ENCODE measurements at regions not wholly inside any gene's neighbourhood (a gene's known extent, or its start where the extent isn't known, plus 50 kb on each side); places are given as distances from the start of the nearest gene placed in this dataset.

DNA sequence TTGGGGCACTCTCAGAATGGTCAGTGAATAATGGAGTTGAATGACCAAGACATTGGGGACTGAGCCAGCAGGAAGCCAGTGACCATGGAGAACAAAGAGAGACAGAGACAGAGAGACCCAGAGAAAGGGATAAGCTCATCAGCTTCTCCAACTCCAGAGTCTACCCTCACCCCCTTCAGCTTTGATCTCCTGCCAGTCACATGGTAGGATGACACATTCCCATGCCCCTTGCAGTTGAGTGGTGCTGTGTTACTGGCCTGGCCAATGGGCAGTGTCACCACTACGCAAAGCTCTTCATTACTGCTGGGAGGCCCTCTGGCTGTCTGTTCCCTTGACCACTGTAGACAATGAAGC, 643.5 kb downstream of the AJAP1 start:
- RAD21 ChIA-PET (ENCODE audit: low non-redundant PET in 1 of 2, low total read pairs in 2 of 2, uncharacterized antibody in 2 of 2, unreplicated experiment in 2 of 2), result no interaction called here
- TF ChIP-seq EGR1 (IDR thresholded peaks at IDR 0.05; ENCODE audit: low read depth), result no peak
- no peak for TF ChIP-seq SIN3A (IDR thresholded peaks at IDR 0.05; ENCODE audit: low read depth)
- TF ChIP-seq ZFX (IDR thresholded peaks at IDR 0.05), result no peak
- TF ChIP-seq ELF1 (IDR thresholded peaks at IDR 0.05; ENCODE audit: borderline replicate concordance, low read depth), result no peak
- DNase-seq (ENCODE audit: low read depth, low spot score), result no peak
- H3K36me3 ChIP-seq (ENCODE audit: control insufficient read depth in 1 of 2, insufficient read depth in 2 of 2, low read length in 2 of 2), result no peaks in the 10 kb centered on the region
- POLR2A ChIA-PET, result no interaction called here
- H3K4me3 ChIP-seq (replicated peaks in 1 of 2; ENCODE audit: low read depth in 1 of 2, low read length in 2 of 2), result no peak overlapping the region
- peaks cover 0 to 3% of the 10 kb centered on the region in 2 experiments; a peak in 2 of 4 replicates for H3K9me3 ChIP-seq (ENCODE audit: control insufficient read depth in 1 of 2, insufficient read depth in 1 of 2, low read depth in 1 of 2, low read length in 2 of 2)
- H3K9me2 ChIP-seq (ENCODE audit: insufficient read depth), result no peaks in the 10 kb centered on the region
- H2AFZ ChIP-seq (ENCODE audit: low read depth, low read length, poor library complexity, severe bottlenecking), result no peak overlapping the region
- H3K27me3 ChIP-seq (ENCODE audit: insufficient read depth, low read length), result no peaks in the 10 kb centered on the region
- H3K4me2 ChIP-seq (ENCODE audit: low read length), result no peak overlapping the region
- BruUV-seq (replicated peaks), result no TSS peak
- H3K4me1 ChIP-seq (ENCODE audit: control insufficient read depth in 1 of 2, insufficient read depth in 2 of 2, low read length in 2 of 2), result no peaks in the 10 kb centered on the region
- CTCF ChIA-PET, result no interaction called here
- ATAC-seq, result no peak
- no peak overlapping the region for H3K27ac ChIP-seq (ENCODE audit: low read depth, low read length)
- no peaks in the 10 kb centered on the region for H3K79me2 ChIP-seq (ENCODE audit: insufficient read depth, low read length)
- no peak overlapping the region for H3K9ac ChIP-seq (ENCODE audit: low read length)
- intact Hi-C loops (cut with micrococcal nuclease), result no loop called here
- no peaks in the 10 kb centered on the region for H4K20me1 ChIP-seq (ENCODE audit: insufficient read depth)

DNA sequence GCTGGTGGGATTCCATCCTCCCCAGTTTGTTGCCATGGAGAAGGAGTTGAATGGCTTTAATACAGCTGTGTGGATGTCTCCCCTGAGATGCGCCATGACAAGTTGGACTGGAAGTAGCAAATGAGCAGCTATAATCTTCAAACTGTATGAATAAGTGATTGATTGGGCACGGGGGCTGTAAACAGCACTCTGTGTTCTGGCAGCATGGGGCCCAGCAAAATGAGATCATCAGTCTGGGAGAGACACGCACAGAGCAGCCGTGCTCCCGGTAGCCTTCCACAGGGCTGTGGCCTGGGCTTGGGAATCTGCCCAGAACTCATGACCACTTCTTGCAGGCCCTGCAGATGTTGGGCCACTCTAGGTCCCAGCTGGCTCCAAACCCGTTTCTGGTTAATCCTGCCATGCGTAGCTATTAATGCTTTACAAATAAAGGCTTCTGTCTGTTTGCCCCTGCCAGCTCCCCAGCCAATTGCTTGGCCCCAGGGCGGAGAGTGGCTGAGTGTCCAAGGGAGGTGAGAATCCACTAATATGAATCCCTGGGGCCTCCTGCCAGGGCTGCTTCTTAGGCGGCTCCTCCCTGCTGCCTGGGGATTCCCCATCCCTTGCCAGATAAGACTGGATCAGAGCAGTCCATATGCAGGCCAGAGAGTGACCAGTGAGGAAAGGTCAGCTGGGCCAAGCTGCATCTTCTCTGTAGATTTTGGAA, 642.9 kb downstream of the AJAP1 start:
- H4K20me1 ChIP-seq (ENCODE audit: insufficient read depth), result no peaks in the 10 kb centered on the region
- no peak overlapping the region for H3K27ac ChIP-seq (ENCODE audit: low read depth, low read length)
- peaks cover 0 to 3% of the 10 kb centered on the region in 2 experiments; a peak in 2 of 4 replicates for H3K9me3 ChIP-seq (ENCODE audit: control insufficient read depth in 1 of 2, insufficient read depth in 1 of 2, low read depth in 1 of 2, low read length in 2 of 2)
- no peak overlapping the region for H2AFZ ChIP-seq (ENCODE audit: low read depth, low read length, poor library complexity, severe bottlenecking)
- H3K4me1 ChIP-seq (ENCODE audit: control insufficient read depth in 1 of 2, insufficient read depth in 2 of 2, low read length in 2 of 2), result no peaks in the 10 kb centered on the region
- H3K79me2 ChIP-seq (ENCODE audit: insufficient read depth, low read length), result no peaks in the 10 kb centered on the region
- ChIA-PET POLR2A (no interaction called here), CTCF (no interaction called here), RAD21 (ENCODE audit: low non-redundant PET in 1 of 2, low total read pairs in 2 of 2, uncharacterized antibody in 2 of 2, unreplicated experiment in 2 of 2) (no interaction called here)
- no peak overlapping the region for H3K9ac ChIP-seq (ENCODE audit: low read length)
- TF ChIP-seq SIN3A (IDR thresholded peaks at IDR 0.05; ENCODE audit: low read depth) (no peak), CBX3 (IDR thresholded peaks at IDR 0.05; ENCODE audit: low read depth) (no peak), ELF1 (IDR thresholded peaks at IDR 0.05; ENCODE audit: borderline replicate concordance, low read depth) (no peak)
- no peak overlapping the region for H3K4me3 ChIP-seq (replicated peaks in 1 of 2; ENCODE audit: low read depth in 1 of 2, low read length in 2 of 2)
- no peak for DNase-seq (ENCODE audit: low read depth, low spot score)
- no peaks in the 10 kb centered on the region for H3K36me3 ChIP-seq (ENCODE audit: control insufficient read depth in 1 of 2, insufficient read depth in 2 of 2, low read length in 2 of 2)
- no peak for ATAC-seq
- intact Hi-C loops (cut with micrococcal nuclease), result no loop called here
- H3K9me2 ChIP-seq (ENCODE audit: insufficient read depth), result no peaks in the 10 kb centered on the region
- no peaks in the 10 kb centered on the region for H3K27me3 ChIP-seq (ENCODE audit: insufficient read depth, low read length)
- no TSS peak for BruUV-seq (replicated peaks)
- H3K4me2 ChIP-seq (ENCODE audit: low read length), result no peak overlapping the region

Data from HCT116 (cell line).